Esophagus muscularis mucosa (tissue), 4 donors: ENCODE measurements at regions not wholly inside any gene's neighbourhood (a gene's known extent, or its start where the extent isn't known, plus 50 kb on each side); places are given as distances from the start of the nearest gene placed in this dataset.
A peak's percentile ranks its signal among the peaks of the same experiment; 100 is the strongest.

Source experiments
- DNase-seq: peaks from one replicate; pipeline ENCODE4 v3.0.0-alpha.2; 2017; ENCODE audit errors: extremely low spot score
- H3K27ac ChIP-seq, 4 donors: fragments of 200-600 bp; sonication (generic); replicated peaks in 1 of 4; 1 replicate in 3 of 4; 2 replicates in 1 of 4; pipeline ENCODE4 v1.5.1; 2016 to 2019; ENCODE audit warnings: mild to moderate bottlenecking in 1 of 4
- H3K27me3 ChIP-seq, 4 donors: fragments of 200-600 bp; sonication (generic); one replicate each; pipeline versions ENCODE4 v1.5.1 to v1.6.0; 2016 to 2019
- H3K36me3 ChIP-seq, 4 donors: fragments of 200-600 bp; sonication (generic); one replicate each; pipeline ENCODE4 v1.5.1; 2016 to 2019
- H3K4me1 ChIP-seq, 4 donors: fragments of 200-600 bp; sonication (generic); one replicate each; pipeline ENCODE4 v1.5.1; 2016 to 2019
- H3K4me3 ChIP-seq, 4 donors: fragments of 200-600 bp; sonication (generic); 1 replicate in 2 of 4; 2 replicates in 2 of 4; pipeline ENCODE4 v1.5.1; 2016 to 2019; ENCODE audit warnings: mild to moderate bottlenecking in 4 of 4, moderate library complexity in 1 of 4
- H3K9me3 ChIP-seq, 4 donors: fragments of 200-600 bp; sonication (generic); 1 replicate in 3 of 4; 2 replicates in 1 of 4; pipeline ENCODE4 v1.5.1; 2016 to 2019
- EP300 ChIP-seq: sonication (generic); formaldehyde crosslinking; IDR thresholded peaks from one replicate; pipeline ENCODE4 v1.6.1; 2017; ENCODE audit warnings: antibody characterized with exemption
- POLR2A ChIP-seq: fragments of 450-650 bp; IDR thresholded peaks from one replicate; pipeline ENCODE4 v1.6.1; 2017; ENCODE audit warnings: antibody characterized with exemption, moderate library complexity, mild to moderate bottlenecking, low read depth
- POLR2AphosphoS5 ChIP-seq, 2 donors: sonication (generic); formaldehyde crosslinking; IDR thresholded peaks; one replicate each; pipeline ENCODE4 v1.6.1; 2017; ENCODE audit warnings: antibody characterized with exemption in 2 of 2
- whole genome bisulfite sequencing: methylation state at CpG from one replicate; pipeline ENCODE4 v1.1.5; 2018; 5-methylcytosine and 5-hydroxymethylcytosine counted together
- intact Hi-C: fragments of 100-400 bp; cut with DNase I; formaldehyde crosslinking; loops from one replicate; pipeline ENCODE4 v1.15.1; 2023
- TF ChIP-seq, protein P1 (sequence below), 3 experiments: fragments of 200-600 bp in 2 of 3; fragments of 450-650 bp in 1 of 3; sonication (generic) in 2 of 3; IDR thresholded peaks; one replicate each; pipeline ENCODE4 v1.5.1; 2017 to 2019; ENCODE audit warnings: antibody characterized with exemption in 3 of 3, mild to moderate bottlenecking in 2 of 3, moderate library complexity in 1 of 3

DNA sequence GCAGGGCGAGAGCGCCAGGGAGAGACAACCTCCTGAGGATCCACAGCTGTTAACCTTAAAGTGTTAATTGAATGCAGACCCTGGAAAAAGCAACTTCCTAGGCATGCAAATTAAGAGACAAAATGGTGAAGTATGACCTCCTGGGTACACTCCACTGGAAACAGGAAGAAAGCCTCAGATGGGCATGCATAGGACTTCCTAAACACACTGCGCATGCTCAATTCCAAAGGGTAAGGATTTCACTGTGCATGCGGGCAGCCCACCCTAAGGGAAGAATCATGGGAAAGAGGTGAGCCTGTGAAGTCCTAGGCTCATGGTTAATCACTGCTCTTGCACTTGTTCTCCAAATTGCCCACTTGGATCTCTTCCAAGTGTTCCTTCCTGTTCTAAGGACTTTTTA, 80.5 kb upstream of the CAPRIN2 start:
- 82% methylated on average over 4 of the region's 4 CpGs for WGBS

DNA sequence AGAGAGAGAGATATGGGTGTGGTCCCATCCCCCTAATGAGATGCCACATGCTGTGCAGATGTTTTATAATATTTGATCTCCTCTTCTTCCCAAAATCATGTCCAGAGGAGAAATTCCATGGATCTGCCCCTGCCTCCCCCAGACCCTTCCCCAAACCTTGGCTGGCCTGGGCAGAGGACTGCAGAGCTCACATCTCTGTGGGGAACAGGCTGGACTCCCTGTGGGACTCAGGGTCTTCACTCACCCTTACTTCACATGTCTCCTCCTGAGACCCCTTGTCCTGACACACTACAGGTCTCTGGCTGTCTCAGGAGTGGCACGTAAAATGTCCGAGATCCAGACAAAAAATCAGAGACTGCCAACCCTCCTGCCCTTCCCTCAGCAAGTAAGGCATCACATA, 76.0 kb upstream of the CAPRIN2 start:
- H3K27ac ChIP-seq = no peak overlapping the region
- H3K27me3 ChIP-seq = peaks cover 0 to 10% (median 0%) of the 10 kb centered on the region in 4 donors
- H3K36me3 ChIP-seq = no peaks in the 10 kb centered on the region
- peak; percentile 45 for DNase-seq
- TF ChIP-seq, protein P1, sequence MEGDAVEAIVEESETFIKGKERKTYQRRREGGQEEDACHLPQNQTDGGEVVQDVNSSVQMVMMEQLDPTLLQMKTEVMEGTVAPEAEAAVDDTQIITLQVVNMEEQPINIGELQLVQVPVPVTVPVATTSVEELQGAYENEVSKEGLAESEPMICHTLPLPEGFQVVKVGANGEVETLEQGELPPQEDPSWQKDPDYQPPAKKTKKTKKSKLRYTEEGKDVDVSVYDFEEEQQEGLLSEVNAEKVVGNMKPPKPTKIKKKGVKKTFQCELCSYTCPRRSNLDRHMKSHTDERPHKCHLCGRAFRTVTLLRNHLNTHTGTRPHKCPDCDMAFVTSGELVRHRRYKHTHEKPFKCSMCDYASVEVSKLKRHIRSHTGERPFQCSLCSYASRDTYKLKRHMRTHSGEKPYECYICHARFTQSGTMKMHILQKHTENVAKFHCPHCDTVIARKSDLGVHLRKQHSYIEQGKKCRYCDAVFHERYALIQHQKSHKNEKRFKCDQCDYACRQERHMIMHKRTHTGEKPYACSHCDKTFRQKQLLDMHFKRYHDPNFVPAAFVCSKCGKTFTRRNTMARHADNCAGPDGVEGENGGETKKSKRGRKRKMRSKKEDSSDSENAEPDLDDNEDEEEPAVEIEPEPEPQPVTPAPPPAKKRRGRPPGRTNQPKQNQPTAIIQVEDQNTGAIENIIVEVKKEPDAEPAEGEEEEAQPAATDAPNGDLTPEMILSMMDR (IDR thresholded peaks at IDR 0.05) = no peak
- H3K9me3 ChIP-seq = no peaks in the 10 kb centered on the region
- 90% methylated on average over 2 of the region's 2 CpGs for WGBS
- H3K4me3 ChIP-seq = no peak overlapping the region
- intact Hi-C loops = no loop called here
- no peaks in the 10 kb centered on the region for H3K4me1 ChIP-seq

More for the DNA sequence above, 80.5 kb upstream of the CAPRIN2 start:
- no peaks in the 10 kb centered on the region for H3K36me3 ChIP-seq
- H3K9me3 ChIP-seq = no peaks in the 10 kb centered on the region
- intact Hi-C loops = no loop called here
- no peak for TF ChIP-seq POLR2A
- TF ChIP-seq, protein P1 (IDR thresholded peaks at IDR 0.05) = no peak
- TF ChIP-seq POLR2AphosphoS5 (IDR thresholded peaks at IDR 0.05) = no peak
- TF ChIP-seq EP300 = no peak
- no peak overlapping the region for H3K27ac ChIP-seq
- no peaks in the 10 kb centered on the region for H3K4me1 ChIP-seq
- no peak for DNase-seq
- H3K4me3 ChIP-seq = no peak overlapping the region
- peaks cover 0 to 19% (median 0%) of the 10 kb centered on the region in 4 donors for H3K27me3 ChIP-seq

DNA sequence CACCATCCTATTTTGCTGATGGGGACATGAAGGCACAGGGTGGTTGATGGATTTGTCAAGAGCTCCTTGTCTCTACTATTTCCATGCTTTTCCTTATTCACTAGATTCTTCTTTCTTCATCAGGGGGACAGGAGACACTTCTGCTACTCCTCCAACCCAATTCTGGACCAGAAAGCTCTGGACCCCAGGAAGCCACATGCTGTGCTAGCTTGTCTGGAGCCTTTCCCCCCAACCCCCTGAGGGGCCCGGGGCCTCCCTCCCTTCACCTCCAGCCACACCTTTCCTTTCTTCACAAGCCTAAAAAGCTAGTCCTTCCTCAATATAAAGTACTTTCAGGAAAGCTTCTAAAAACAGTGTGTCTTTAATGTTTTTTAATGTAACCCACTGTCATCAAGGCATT, 75.1 kb upstream of the CAPRIN2 start:
- Histone ChIP-seq H3K4me3 (no peak overlapping the region), H3K27me3 (peaks cover 0 to 10% (median 0%) of the 10 kb centered on the region in 4 donors), H3K27ac (no peak overlapping the region), H3K9me3 (no peaks in the 10 kb centered on the region), H3K36me3 (no peaks in the 10 kb centered on the region), H3K4me1 (no peaks in the 10 kb centered on the region)
- no peak for TF ChIP-seq POLR2AphosphoS5 (IDR thresholded peaks at IDR 0.05)
- intact Hi-C loops = no loop called here
- 80% methylated on average over 1 of the region's 1 CpG for WGBS
- peak; percentile 55 for DNase-seq

DNA sequence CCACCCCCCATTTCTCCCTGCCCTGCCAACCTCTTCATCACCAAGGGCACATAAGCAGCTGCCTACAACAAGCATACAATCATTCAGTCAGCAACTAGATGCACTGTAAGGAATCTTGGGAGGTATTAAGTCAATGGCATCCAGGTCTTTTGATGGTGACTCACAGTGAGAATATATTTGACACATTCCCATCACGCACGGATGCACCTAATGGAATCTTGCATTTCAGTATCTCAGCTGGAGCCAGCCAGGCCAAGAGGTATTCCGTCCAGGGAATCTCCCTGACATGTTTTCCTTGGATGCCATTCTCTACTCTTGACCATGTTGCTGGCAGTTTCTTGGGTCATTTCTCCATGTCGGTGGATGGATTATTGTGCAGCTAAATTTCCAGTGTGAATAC, 73.9 kb upstream of the CAPRIN2 start:
- Histone ChIP-seq H3K36me3 (no peaks in the 10 kb centered on the region), H3K4me3 (no peak overlapping the region), H3K4me1 (peaks cover 0 to under 1% (median 0%) of the 10 kb centered on the region in 4 donors), H3K27ac (no peak overlapping the region), H3K27me3 (peaks cover 0 to 6% (median 0%) of the 10 kb centered on the region in 4 donors), H3K9me3 (no peaks in the 10 kb centered on the region)
- DNase-seq = no peak
- TF ChIP-seq POLR2A (no peak), EP300 (no peak), POLR2AphosphoS5 (IDR thresholded peaks at IDR 0.05) (no peak)
- TF ChIP-seq, protein P1 (IDR thresholded peaks at IDR 0.05) = no peak
- intact Hi-C loops = no loop called here
- WGBS = 73% methylated on average over 4 of the region's 4 CpGs

DNA sequence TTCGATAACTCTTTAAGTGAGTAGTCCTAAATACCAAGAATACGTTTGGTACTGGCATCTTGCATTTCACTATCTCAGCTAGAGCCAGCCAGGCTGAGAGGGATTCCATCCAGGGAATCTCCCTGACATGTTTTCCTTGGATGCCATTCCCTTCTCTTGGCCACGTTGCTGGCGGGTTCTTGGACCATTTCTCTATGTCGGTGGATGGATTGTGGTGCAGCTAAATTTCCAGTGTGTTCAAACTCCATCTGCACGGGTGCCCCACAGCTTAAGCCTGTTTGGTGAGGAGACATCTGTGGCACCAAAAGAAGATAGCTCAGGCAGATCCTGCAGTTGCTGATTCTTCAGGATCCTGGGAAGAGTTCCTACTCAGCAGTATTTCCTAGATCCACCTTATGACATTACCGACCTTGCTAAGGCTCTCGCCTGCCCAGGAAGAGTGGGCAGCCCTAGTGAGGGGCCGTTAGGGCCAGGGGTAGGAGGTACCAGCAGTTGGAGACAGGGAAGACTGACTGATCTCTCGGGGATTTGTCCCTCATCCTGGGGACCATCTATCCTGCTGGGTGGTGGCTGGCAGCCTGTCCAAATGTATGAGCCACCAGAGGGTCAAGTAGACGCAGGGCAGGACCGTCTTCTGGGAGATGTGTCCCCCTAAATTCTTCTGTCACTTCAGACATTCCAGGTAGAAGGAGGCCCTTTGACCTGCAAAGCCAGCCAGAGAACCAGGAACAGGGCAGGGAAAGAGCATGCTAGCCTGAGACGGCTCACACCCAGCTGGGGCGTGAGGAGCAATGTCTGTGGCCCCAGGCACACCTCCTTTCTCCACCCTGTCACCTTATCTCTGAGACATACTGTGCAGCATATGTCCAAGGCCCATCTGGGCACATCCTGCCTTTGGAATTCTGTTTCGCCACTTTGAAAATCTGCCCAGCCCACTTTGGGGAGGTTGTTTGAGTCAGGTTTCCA, 72.6 kb upstream of the CAPRIN2 start:
- Histone ChIP-seq H3K27me3 (no peaks in the 10 kb centered on the region), H3K9me3 (no peaks in the 10 kb centered on the region), H3K36me3 (no peaks in the 10 kb centered on the region), H3K4me3 (no peak overlapping the region), H3K27ac (no peak overlapping the region), H3K4me1 (peaks cover 6 to 12% (median 10%) of the 10 kb centered on the region in 4 donors)
- WGBS = 73% methylated on average over 15 of the region's 15 CpGs
- peak; percentile 89 for DNase-seq
- intact Hi-C loops = no loop called here
- TF ChIP-seq EP300 (no peak), POLR2A (no peak), POLR2AphosphoS5 (IDR thresholded peaks at IDR 0.05) (no peak)
- TF ChIP-seq, protein P1 (IDR thresholded peaks at IDR 0.05) = no peak
